T-helper 1 cell treated with Interleukin-12 subunit alpha and Interleukin-12 subunit beta and Interleukin-4 antibody, amounts not matched to agents 30 ng/mL and 1 ng/mL, for 36 hours (primary cell): ENCODE measurements at regions not wholly inside any gene's neighbourhood (a gene's known extent, or its start where the extent isn't known, plus 50 kb on each side); places are given as distances from the start of the nearest gene placed in this dataset.
"Not testable (repeated sequence)": the region's sequence is repeated elsewhere in the genome, so short reads cannot be mapped to it uniquely, and the experiment has no call there.

Experiments
- intact Hi-C: fragments of 100-400 bp; cut with micrococcal nuclease; formaldehyde crosslinking; loops from one replicate; pipeline ENCODE4 v1.15.1; 2024

DNA sequence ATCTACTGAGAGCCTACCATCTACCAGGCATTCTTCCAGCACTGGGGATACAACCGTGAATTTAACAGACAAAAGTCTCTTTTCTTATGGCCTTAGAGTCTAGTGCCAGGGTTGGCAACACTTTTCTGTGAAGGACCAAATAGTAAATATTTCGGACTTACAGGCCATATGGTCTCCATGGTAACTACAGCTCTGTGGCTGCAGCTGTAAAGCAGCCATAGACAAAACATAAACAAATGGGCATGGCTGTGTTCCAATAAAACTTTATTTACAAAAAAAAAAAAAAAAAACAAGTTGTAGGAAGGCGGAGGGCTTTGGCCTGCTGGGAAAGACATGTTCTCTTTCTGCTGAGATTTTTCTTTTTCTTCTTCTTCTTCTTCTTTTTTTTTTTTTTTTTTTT lies 98.7 kb downstream of the ABCC12 start:
- intact Hi-C loops = loop anchor here (10.0 kb wide), 1 partner anchor 98 kb away; the partner anchor contains the start of gene ABCC12

DNA sequence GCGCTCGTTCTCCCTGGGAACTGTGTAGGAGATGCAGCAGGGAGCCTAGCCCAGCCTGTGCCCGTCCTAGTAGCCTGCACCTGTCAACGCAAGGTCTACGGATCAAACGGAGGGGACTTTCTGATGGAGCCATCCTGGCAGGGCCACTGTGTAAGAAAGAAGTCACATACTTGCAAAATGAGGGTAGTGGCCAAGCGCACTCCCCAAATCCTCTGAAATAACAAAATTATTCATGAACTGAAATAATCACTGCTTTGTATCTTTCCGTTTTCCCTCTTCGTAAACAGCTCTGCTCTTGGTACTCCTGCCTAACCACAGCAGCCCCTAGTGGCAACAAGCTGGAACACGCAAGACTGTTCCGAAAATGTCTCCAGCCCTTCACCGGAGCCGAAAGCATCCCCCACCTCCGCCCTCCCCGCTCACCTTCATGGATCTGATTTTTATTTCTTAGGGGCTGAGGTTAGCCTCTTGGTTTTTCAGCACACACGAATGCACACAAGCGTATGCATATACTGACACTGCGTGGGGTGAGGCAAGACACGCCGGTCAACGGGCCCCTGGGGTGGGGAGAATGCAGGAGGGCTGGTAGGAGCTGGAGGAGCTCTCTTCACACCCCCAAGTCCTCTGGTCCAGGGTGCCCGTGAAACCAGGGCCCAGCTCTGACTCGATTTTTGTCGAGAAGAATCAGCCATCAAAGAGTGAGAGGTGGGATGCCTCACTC lies 100.8 kb downstream of the ABCC12 start:
- intact Hi-C loops = loop anchor here (1.0 to 10.0 kb wide), 4 partner anchors 100 to 914 kb away; partner anchors contain the start of genes ABCC12, ITFG1 and PHKB

DNA sequence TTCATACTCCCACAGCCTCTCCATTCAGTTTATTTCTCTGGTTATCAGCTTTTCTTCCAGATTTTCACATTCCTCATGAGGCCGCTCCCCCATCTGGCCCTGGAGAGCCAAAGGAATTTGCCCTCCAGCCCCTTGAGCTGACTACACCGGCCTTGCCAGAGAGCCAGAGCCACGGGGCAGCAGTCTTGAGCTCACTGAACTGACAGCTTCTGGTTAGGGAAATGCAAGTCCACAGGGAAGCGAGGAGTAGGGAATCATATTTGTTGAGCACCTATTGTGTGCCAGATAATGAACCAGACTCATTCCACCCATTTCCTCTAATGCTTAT lies 102.4 kb downstream of the ABCC12 start:
- intact Hi-C loops = loop anchor here (10.0 kb wide), 1 partner anchor 101 kb away; the partner anchor contains the start of gene ABCC12

- intact Hi-C loops = loop anchor here (10.0 kb wide), 1 partner anchor 102 kb away; the partner anchor contains the start of gene ABCC12
Observed at GRCh38 chr16:48052731-48053417, 102.9 kb downstream of the ABCC12 start.

- intact Hi-C loops = loop anchor here (10.0 kb wide), 1 partner anchor 104 kb away; the partner anchor contains the start of gene ABCC12
Observed at GRCh38 chr16:48050871-48051270, 104.9 kb downstream of the ABCC12 start.

GRCh38 chr16:48049847-48050246 lies 105.9 kb downstream of the ABCC12 start:
- intact Hi-C loops = loop anchor here (10.0 kb wide), 1 partner anchor 105 kb away; the partner anchor contains the start of gene ABCC12

DNA sequence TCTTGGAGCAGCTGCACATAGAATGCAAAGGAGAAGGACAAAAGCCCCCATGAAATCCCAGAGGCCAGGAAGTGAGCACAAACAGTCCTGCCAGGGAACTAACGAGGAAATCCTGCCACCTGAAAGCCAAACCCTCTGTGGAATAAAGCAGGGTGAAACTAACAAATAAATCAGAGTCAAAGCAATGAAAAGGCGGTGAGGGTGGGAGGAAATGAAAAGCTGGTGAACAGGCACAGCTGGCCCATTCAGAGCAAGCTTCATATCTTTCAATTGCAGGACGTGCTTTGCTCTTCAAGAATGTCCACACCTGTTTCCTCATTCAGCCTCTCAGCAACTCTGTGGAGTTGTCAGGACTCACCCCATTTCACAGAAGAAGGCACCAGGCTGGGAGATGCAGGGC lies 108.1 kb downstream of the ABCC12 start:
- intact Hi-C loops = no loop called here

GRCh38 chr16:48047241-48047640 lies 108.6 kb downstream of the ABCC12 start:
- intact Hi-C loops = no loop called here

DNA sequence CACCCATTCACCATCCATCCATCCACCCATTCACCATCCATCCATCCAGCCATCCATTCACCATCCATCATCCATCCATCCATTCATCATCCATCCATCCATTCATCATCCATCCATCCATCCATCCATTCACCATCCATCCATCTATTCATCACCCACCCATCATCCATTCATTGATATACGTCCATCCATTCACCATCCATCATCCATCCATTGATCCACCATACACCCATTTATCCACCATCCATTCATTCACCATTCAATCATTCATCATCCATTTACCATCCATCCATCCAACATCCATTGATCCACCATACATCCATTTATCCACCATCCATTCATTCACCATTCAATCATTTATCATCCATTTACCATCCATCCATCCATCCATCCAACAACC lies 111.7 kb downstream of the ABCC12 start:
- intact Hi-C loops = no loop called here

DNA sequence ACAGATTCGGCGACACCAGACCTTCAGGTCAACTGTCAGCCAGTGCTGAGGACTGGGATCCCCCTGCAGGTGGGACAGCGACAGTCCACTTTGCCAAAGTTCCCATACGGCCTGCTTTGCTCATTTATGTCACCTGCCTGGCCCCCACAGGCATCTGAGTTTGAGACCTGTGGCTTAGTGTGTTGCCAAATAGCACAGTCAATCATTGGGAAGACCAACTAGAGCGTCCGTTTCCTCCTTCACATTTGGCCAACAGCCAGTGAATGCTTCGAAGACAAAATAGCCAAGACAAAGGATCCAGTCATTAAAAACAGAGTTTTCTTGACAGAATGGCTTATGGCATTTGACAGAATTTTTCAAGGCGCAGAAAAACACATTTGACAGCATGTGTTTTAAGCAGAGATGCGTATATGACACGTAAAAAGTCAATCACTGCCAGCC lies 113.8 kb downstream of the ABCC12 start:
- intact Hi-C loops = no loop called here

- intact Hi-C loops = no loop called here
Observed at GRCh38 chr16:48035142-48035541, 120.7 kb downstream of the ABCC12 start.

DNA sequence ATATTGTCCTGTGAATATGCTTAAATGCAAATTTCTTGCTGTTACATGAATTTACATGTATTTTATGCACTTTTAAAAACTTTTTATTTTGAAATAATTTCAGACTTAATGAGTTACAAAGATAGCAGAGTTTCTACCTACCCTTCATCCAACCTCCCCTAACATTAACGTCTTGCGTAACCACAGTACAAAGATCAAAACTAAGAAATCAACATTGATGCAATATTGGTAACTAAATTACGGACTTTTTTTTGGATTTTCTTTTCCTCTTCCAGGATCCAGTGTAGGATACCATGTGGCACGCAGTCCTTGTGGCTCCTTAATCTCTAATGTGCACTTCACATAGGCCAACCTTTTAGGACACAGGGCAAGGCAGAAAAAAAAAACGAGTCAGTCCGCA lies 124.9 kb downstream of the ABCC12 start:
- intact Hi-C loops = no loop called here

- intact Hi-C loops = no loop called here
Observed at GRCh38 chr16:48029768-48030167, 126.0 kb downstream of the ABCC12 start.

DNA sequence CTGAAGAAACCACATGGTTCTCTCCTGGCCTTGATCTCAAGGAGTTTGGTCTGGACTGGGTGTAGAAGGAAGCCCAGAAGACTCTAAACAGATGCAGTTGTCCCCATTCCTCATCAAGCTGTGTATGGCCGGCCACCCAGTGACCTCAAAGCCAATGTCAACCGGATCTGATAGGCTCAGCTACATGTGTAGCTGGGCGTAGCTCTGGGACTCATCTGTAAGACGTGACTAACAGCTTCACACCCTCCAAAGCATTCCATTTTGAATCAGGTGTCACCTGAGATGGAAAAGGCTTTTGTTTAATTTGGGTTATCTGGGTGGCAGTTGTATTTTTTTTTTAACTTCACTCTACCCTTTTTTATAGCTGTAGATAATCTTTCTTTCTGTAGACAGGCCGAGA lies 130.4 kb downstream of the ABCC12 start:
- intact Hi-C loops = no loop called here

- intact Hi-C loops = no loop called here
Observed at GRCh38 chr16:48024042-48024441, 131.8 kb downstream of the ABCC12 start.

DNA sequence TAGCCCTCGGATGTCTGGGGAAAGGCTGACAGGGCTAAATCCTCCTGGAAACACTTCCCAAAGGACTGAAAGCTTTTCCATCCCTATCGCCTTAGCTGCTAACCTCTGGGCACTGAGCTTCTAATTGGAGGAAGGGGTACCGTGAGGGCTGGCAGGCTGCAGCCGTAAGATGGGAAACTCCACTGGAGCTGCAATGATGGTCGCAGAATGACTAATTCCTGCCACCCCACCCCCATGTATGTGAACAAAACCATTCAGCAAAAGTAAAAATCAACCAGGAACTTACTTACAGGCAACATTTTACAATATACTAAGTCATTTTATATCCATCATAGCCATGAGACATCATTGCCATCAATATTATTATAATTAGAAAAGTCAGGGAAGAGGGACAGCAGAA lies 133.3 kb downstream of the ABCC12 start:
- intact Hi-C loops = no loop called here

GRCh38 chr16:48020617-48021016 lies 135.2 kb downstream of the ABCC12 start:
- intact Hi-C loops = not testable (repeated sequence)

- intact Hi-C loops = no loop called here
Observed at GRCh38 chr16:48014349-48015135, 141.3 kb downstream of the ABCC12 start.

DNA sequence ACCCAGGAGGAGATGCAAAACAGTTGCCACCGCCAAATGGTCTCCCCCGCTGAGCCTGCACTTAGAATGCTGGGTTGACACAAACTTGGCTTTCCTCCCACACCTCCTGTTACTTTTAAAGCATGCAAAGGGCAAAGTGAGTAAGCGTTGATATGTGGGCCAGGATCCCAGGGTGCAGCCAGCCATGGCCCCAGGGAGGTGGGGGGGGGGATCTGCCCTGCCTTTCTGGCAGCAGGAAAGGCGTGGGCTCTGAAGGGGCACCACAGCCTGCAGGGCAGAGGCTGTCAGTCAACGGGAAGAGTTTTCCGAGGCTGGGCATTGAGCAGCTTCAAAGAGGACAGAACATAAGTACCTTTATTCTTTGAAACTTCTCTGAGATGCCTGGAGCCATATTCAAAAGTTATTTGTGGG lies 142.3 kb downstream of the ABCC12 start:
- intact Hi-C loops = no loop called here

DNA sequence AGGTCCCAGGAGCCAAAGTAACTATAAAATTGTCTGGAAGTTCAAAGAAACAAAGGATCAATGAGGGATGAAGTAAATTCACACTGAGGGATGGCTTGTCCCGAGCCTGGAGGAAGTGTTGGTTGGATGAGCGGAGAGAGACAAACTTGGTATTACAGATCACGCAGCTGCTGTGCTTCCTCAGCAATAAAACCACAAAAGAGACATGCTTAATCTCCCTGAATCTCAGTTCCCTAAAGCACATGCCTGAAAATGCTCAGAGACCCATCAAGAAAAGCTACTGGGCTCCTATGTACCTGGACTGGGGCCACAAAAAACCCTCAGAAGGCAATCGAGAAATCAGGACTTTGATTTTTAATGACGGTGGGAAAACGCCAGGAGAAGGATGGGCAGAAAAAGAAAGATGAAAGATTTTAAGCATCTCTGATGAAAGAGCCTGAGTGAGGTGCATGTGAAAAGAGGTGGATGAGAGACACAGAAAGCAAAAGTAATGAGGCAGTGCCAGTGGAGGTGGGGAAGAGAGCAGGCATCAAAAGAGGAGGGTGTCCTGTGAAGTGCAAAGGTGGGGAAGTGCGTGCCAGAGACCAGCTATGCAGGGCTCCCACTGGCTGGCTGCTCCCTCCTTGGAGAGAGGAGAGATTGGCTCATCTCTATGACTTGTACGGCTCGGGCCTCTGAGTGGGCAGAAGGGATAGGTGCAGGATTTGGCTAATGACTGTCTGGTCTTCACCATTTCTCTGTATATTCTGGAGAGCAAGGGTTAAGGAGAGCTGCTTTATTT lies 143.7 kb downstream of the ABCC12 start:
- intact Hi-C loops = no loop called here

- intact Hi-C loops = no loop called here
Observed at GRCh38 chr16:48011466-48011865, 144.3 kb downstream of the ABCC12 start.
